ENCODE measurements at regions not wholly inside any gene's neighbourhood (a gene's known extent, or its start where the extent isn't known, plus 50 kb on each side); places are given as distances from the start of the nearest gene placed in this dataset.

DNA sequence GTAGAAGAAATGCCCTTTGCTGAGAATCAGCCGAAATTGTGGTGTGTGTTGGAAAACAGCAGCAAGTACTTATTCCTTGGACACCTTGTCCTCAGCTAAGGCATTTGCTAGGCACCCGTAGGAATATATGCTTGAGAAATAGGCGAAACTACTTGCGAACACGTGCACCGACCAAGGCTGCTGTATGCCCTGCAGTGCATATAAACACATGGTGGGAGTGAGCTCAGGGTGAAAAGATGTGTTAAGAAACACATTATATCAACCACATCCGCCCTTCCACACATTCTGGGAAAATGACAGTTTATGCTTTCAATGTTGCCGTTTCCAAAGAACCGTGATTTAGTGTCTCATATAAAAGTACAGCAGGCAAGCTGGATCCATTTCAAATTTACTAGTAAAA, 199.2 kb downstream of the JCAD start:
- TF ChIP-seq JUN (IDR thresholded peaks at IDR 0.05; ENCODE audit: borderline replicate concordance, insufficient read depth, insufficient read length, low read depth) (no peak), POLR2AphosphoS5 (IDR thresholded peaks at IDR 0.05; ENCODE audit: insufficient read depth, low read depth, low read length) (no peak), EZH2 (IDR thresholded peaks at IDR 0.05; ENCODE audit: borderline replicate concordance, low read depth, low read length, severe bottlenecking) (no peak)
- TF ChIP-seq, protein P1, sequence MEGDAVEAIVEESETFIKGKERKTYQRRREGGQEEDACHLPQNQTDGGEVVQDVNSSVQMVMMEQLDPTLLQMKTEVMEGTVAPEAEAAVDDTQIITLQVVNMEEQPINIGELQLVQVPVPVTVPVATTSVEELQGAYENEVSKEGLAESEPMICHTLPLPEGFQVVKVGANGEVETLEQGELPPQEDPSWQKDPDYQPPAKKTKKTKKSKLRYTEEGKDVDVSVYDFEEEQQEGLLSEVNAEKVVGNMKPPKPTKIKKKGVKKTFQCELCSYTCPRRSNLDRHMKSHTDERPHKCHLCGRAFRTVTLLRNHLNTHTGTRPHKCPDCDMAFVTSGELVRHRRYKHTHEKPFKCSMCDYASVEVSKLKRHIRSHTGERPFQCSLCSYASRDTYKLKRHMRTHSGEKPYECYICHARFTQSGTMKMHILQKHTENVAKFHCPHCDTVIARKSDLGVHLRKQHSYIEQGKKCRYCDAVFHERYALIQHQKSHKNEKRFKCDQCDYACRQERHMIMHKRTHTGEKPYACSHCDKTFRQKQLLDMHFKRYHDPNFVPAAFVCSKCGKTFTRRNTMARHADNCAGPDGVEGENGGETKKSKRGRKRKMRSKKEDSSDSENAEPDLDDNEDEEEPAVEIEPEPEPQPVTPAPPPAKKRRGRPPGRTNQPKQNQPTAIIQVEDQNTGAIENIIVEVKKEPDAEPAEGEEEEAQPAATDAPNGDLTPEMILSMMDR (IDR thresholded peaks at IDR 0.05; ENCODE audit: extremely low read depth in 1 of 2, insufficient read depth in 1 of 2, low read depth in 1 of 2, low read length in 2 of 2) = no peak

All from endothelial cell of umbilical vein (primary cell).